ENCODE measurements at regions not wholly inside any gene's neighbourhood (a gene's known extent, or its start where the extent isn't known, plus 50 kb on each side); places are given as distances from the start of the nearest gene placed in this dataset.

DNA sequence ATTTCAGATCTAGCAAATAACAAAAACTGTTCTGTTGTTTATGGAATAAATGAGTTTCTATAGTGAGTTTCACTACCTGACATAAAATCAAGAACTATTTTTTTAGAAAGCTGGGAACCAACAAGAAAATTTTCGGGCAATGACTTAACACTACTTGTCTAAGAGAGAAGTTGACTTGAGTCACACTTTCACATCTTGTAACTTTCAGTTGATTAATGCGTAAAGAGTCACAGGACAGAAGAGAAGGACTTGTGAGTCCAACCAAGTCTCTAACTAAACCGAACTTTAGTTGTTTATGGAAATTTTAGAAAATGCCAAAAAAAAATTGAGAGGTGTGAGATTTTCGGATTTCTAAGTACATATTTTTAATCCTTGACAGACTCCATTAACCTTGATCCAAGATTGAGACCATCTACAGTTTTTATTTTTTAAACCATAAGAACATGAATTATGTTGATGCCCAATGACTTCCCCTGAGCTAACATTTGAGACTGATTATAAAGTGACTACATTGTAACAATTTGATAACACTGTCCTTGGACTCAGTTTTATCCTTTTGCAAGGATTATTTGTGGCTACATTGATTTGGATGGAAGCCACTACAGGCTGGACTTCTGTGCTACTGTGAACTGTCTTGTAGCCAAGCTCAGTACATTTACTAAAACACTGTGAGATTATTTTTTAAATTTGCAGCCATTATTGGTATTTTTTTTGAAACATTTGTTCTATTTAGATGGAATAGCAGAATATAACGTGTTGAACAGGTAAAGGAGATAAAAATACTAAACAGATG is 284.0 kb downstream of the PTPRC start (continued):
- TF ChIP-seq, protein P1, sequence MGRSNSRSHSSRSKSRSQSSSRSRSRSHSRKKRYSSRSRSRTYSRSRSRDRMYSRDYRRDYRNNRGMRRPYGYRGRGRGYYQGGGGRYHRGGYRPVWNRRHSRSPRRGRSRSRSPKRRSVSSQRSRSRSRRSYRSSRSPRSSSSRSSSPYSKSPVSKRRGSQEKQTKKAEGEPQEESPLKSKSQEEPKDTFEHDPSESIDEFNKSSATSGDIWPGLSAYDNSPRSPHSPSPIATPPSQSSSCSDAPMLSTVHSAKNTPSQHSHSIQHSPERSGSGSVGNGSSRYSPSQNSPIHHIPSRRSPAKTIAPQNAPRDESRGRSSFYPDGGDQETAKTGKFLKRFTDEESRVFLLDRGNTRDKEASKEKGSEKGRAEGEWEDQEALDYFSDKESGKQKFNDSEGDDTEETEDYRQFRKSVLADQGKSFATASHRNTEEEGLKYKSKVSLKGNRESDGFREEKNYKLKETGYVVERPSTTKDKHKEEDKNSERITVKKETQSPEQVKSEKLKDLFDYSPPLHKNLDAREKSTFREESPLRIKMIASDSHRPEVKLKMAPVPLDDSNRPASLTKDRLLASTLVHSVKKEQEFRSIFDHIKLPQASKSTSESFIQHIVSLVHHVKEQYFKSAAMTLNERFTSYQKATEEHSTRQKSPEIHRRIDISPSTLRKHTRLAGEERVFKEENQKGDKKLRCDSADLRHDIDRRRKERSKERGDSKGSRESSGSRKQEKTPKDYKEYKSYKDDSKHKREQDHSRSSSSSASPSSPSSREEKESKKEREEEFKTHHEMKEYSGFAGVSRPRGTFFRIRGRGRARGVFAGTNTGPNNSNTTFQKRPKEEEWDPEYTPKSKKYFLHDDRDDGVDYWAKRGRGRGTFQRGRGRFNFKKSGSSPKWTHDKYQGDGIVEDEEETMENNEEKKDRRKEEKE (IDR thresholded peaks at IDR 0.05), result no peak
- TF ChIP-seq MYB (IDR thresholded peaks at IDR 0.05; ENCODE audit: borderline replicate concordance, low read depth, low read length) (no peak), MYC (IDR thresholded peaks at IDR 0.05; ENCODE audit: insufficient read depth, insufficient read length, insufficient replicate concordance, low read length, severe bottlenecking) (no peak), BRCA1 (IDR thresholded peaks at IDR 0.05; ENCODE audit: low read depth, low read length) (no peak), ZNF207 (IDR thresholded peaks at IDR 0.05; ENCODE audit: borderline replicate concordance) (no peak), POLR2AphosphoS2 (IDR thresholded peaks at IDR 0.05; ENCODE audit: low read depth, low read length) (no peak), NBN (IDR thresholded peaks at IDR 0.05) (no peak), LARP7 (IDR thresholded peaks at IDR 0.05) (no peak), SP1 (IDR thresholded peaks at IDR 0.05; ENCODE audit: low read depth, low read length) (no peak), WRNIP1 (IDR thresholded peaks at IDR 0.05; ENCODE audit: borderline replicate concordance, low read depth, low read length) (no peak), EP300 (IDR thresholded peaks at IDR 0.05; ENCODE audit: borderline replicate concordance in 1 of 2, control insufficient read depth in 1 of 2, low read depth in 2 of 2, low read length in 2 of 2) (peak; percentile 66 to 77; a peak in 3 of 4 replicates), MXI1 (IDR thresholded peaks at IDR 0.05; ENCODE audit: low read depth, low read length) (no peak), YBX1 (IDR thresholded peaks at IDR 0.05) (no peak), ASH2L (IDR thresholded peaks at IDR 0.05; ENCODE audit: borderline replicate concordance, low read depth) (no peak), CREM (IDR thresholded peaks at IDR 0.05; ENCODE audit: low read depth) (0 out of 2 replicates have a peak, but pooled peaks have one; percentile 46), EED (IDR thresholded peaks at IDR 0.05; ENCODE audit: low read depth) (0 out of 2 replicates have a peak, but pooled peaks have one; percentile 15), ZBED1 (IDR thresholded peaks at IDR 0.05; ENCODE audit: borderline replicate concordance) (no peak)
- TF ChIP-seq, protein P2, sequence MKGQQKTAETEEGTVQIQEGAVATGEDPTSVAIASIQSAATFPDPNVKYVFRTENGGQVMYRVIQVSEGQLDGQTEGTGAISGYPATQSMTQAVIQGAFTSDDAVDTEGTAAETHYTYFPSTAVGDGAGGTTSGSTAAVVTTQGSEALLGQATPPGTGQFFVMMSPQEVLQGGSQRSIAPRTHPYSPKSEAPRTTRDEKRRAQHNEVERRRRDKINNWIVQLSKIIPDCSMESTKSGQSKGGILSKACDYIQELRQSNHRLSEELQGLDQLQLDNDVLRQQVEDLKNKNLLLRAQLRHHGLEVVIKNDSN (IDR thresholded peaks at IDR 0.05; ENCODE audit: borderline replicate concordance, extremely low read length, insufficient read depth, low read depth, low read length), result no peak
- TF ChIP-seq, protein P3, sequence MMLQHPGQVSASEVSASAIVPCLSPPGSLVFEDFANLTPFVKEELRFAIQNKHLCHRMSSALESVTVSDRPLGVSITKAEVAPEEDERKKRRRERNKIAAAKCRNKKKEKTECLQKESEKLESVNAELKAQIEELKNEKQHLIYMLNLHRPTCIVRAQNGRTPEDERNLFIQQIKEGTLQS (IDR thresholded peaks at IDR 0.05; ENCODE audit: borderline replicate concordance, extremely low read depth, low read depth, low read length), result no peak
- TF ChIP-seq, protein P4, sequence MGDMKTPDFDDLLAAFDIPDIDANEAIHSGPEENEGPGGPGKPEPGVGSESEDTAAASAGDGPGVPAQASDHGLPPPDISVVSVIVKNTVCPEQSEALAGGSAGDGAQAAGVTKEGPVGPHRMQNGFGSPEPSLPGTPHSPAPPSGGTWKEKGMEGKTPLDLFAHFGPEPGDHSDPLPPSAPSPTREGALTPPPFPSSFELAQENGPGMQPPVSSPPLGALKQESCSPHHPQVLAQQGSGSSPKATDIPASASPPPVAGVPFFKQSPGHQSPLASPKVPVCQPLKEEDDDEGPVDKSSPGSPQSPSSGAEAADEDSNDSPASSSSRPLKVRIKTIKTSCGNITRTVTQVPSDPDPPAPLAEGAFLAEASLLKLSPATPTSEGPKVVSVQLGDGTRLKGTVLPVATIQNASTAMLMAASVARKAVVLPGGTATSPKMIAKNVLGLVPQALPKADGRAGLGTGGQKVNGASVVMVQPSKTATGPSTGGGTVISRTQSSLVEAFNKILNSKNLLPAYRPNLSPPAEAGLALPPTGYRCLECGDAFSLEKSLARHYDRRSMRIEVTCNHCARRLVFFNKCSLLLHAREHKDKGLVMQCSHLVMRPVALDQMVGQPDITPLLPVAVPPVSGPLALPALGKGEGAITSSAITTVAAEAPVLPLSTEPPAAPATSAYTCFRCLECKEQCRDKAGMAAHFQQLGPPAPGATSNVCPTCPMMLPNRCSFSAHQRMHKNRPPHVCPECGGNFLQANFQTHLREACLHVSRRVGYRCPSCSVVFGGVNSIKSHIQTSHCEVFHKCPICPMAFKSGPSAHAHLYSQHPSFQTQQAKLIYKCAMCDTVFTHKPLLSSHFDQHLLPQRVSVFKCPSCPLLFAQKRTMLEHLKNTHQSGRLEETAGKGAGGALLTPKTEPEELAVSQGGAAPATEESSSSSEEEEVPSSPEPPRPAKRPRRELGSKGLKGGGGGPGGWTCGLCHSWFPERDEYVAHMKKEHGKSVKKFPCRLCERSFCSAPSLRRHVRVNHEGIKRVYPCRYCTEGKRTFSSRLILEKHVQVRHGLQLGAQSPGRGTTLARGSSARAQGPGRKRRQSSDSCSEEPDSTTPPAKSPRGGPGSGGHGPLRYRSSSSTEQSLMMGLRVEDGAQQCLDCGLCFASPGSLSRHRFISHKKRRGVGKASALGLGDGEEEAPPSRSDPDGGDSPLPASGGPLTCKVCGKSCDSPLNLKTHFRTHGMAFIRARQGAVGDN (IDR thresholded peaks at IDR 0.05), result no peak
- TF ChIP-seq, protein P5, sequence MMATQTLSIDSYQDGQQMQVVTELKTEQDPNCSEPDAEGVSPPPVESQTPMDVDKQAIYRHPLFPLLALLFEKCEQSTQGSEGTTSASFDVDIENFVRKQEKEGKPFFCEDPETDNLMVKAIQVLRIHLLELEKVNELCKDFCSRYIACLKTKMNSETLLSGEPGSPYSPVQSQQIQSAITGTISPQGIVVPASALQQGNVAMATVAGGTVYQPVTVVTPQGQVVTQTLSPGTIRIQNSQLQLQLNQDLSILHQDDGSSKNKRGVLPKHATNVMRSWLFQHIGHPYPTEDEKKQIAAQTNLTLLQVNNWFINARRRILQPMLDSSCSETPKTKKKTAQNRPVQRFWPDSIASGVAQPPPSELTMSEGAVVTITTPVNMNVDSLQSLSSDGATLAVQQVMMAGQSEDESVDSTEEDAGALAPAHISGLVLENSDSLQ (IDR thresholded peaks at IDR 0.05), result peak; percentile 60; the same call in 1 of the 2 replicates
